Endodermal cell (in vitro differentiated cells): ENCODE measurements at regions not wholly inside any gene's neighbourhood (a gene's known extent, or its start where the extent isn't known, plus 50 kb on each side); places are given as distances from the start of the nearest gene placed in this dataset.

ENCODE experiments used
- DNase-seq: peaks from one replicate; pipeline ENCODE4 v3.0.0-alpha.2; 2017
- H3K27ac ChIP-seq: 2 replicates; pipeline ENCODE4 v1.5.1; 2013; ENCODE audit warnings: mild to moderate bottlenecking, low read depth, low read length, moderate library complexity
- H3K27me3 ChIP-seq: 2 replicates; pipeline ENCODE4 v1.6.1; 2013; ENCODE audit warnings: mild to moderate bottlenecking, low read length, moderate library complexity; ENCODE audit not compliant: insufficient read depth, control insufficient read depth, poor library complexity, severe bottlenecking
- H3K36me3 ChIP-seq: 2 replicates; pipeline ENCODE4 v1.7.0; 2013; ENCODE audit warnings: mild to moderate bottlenecking, low read length, moderate library complexity; ENCODE audit not compliant: control insufficient read depth, insufficient read depth
- H3K4me1 ChIP-seq: one replicate; pipeline ENCODE4 v1.7.0; 2013; ENCODE audit warnings: low read length; ENCODE audit not compliant: control insufficient read depth, insufficient read depth
- H3K4me3 ChIP-seq: 2 replicates; pipeline ENCODE4 v1.5.1; 2013; ENCODE audit warnings: mild to moderate bottlenecking, low read length, moderate library complexity
- H3K9ac ChIP-seq: 2 replicates; pipeline ENCODE4 v1.6.1; 2013; ENCODE audit warnings: mild to moderate bottlenecking, low read length, moderate library complexity; ENCODE audit not compliant: poor library complexity, severe bottlenecking; ENCODE audit errors: extremely low read depth
- H3K9me3 ChIP-seq: 2 replicates; pipeline ENCODE4 v1.6.1; 2013; ENCODE audit warnings: mild to moderate bottlenecking, low read length, moderate library complexity; ENCODE audit not compliant: control insufficient read depth
- H3K27ac Mint-ChIP-seq: 2 replicates; pipeline ENCODE4 v1.8.0; 2020; ENCODE audit warnings: mixed read lengths
- H3K27me3 Mint-ChIP-seq: 2 replicates; pipeline ENCODE4 v1.8.0; 2021; ENCODE audit warnings: mild to moderate bottlenecking, mixed read lengths; ENCODE audit not compliant: insufficient read depth
- H3K36me3 Mint-ChIP-seq: 2 replicates; pipeline ENCODE4 v1.8.0; 2020; ENCODE audit warnings: low read depth, mixed read lengths
- H3K4me1 Mint-ChIP-seq: 2 replicates; pipeline ENCODE4 v1.8.0; 2020; ENCODE audit warnings: mixed read lengths
- H3K4me3 Mint-ChIP-seq: 2 replicates; pipeline ENCODE4 v1.8.0; 2020; ENCODE audit warnings: mild to moderate bottlenecking, moderate library complexity, mixed read lengths
- H3K9me3 Mint-ChIP-seq: 2 replicates; pipeline ENCODE4 v1.8.0; 2020; ENCODE audit warnings: mild to moderate bottlenecking, mixed read lengths
- WGBS, 2 experiments: methylation state at CpG; one replicate each; pipeline versions ENCODE4 v1.1.5 to v1.1.7; 2013; ENCODE audit warnings: missing lambda C conversion rate in 2 of 2, mixed read lengths in 1 of 2; ENCODE audit not compliant: insufficient coverage in 1 of 2, insufficient read length in 1 of 2; 5-methylcytosine and 5-hydroxymethylcytosine counted together
- TF ChIP-seq, protein P1 (sequence below): fragments of 200-600 bp; sonication (generic); conservative IDR thresholded peaks from 2 replicates; pipeline ENCODE4 v1.5.0; 2021; ENCODE audit warnings: antibody characterized with exemption, mild to moderate bottlenecking

DNA sequence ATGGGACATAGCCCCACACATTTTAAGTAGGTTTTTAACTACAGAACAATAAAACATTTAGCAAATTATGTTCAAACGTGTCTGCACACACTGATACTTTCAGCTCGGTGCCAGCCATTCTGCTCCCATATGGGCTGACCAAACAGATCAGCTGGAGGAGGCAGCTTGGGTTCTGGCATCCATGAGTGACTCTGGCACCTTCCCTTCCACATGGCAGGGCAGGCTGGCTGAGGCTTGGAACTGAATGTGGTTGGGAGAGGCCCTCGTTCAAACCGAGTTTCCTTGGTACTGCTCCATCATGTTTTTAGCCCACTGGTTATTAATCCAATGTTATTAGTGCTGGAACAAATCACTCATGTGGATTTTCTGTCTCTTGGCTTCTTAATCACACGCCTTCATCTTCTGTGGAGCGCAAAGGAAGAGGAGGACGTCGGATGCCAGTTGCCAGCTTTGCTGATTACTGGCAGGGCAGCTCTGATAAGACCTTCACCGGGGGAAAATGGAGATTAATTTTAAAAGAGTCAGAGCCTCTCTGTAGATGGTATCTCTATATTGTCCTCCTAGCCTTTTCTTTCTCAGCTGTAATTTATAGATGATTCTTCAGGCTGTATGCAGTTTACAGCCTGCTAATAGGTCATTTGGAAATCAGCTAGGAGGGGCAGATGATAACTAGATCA lies 93.1 kb upstream of the TIAM2 start:
- WGBS, 2 experiments = 94 to 95% methylated on average over 5 to 9 of the region's 9 CpGs
- H3K9me3 Mint-ChIP-seq = no peaks in the 10 kb centered on the region
- DNase-seq = no peak

DNA sequence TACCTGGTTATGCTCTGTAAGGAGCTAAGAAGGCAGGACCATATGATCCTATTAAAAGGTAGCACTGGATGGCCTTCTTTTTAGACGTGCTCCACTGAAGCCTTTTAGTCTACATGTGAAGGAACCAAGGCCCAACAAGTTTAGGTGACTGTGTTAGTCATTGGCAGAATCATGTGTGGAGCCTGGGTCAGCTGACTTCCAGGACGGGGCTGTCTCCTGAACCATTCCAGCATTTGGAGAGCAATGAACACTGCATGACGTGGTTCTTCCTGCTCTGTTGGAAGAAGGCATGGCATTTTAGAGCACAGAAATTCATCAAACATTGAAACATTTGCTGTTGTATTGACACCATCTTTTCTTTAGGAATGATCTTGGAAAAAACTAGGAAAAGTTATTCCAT lies 87.8 kb upstream of the TIAM2 start:
- no peak for DNase-seq
- no peak overlapping the region for H3K9ac ChIP-seq
- peak overlapping the region; percentile 16 for H3K27ac ChIP-seq
- no peak overlapping the region for H3K4me3 ChIP-seq
- Mint-ChIP-seq H3K36me3 (peaks cover 12% of the 10 kb centered on the region), H3K4me3 (no peak overlapping the region), H3K9me3 (no peaks in the 10 kb centered on the region), H3K27ac (no peak overlapping the region), H3K27me3 (no peaks in the 10 kb centered on the region), H3K4me1 (peaks cover 7% of the 10 kb centered on the region)
- peaks cover 13% of the 10 kb centered on the region for H3K36me3 ChIP-seq
- TF ChIP-seq, protein P1, sequence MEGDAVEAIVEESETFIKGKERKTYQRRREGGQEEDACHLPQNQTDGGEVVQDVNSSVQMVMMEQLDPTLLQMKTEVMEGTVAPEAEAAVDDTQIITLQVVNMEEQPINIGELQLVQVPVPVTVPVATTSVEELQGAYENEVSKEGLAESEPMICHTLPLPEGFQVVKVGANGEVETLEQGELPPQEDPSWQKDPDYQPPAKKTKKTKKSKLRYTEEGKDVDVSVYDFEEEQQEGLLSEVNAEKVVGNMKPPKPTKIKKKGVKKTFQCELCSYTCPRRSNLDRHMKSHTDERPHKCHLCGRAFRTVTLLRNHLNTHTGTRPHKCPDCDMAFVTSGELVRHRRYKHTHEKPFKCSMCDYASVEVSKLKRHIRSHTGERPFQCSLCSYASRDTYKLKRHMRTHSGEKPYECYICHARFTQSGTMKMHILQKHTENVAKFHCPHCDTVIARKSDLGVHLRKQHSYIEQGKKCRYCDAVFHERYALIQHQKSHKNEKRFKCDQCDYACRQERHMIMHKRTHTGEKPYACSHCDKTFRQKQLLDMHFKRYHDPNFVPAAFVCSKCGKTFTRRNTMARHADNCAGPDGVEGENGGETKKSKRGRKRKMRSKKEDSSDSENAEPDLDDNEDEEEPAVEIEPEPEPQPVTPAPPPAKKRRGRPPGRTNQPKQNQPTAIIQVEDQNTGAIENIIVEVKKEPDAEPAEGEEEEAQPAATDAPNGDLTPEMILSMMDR = no peak
- no peaks in the 10 kb centered on the region for H3K9me3 ChIP-seq
- no peaks in the 10 kb centered on the region for H3K27me3 ChIP-seq
- 62 to 75% methylated on average over 2 to 3 of the region's 3 CpGs for WGBS, 2 experiments
- H3K4me1 ChIP-seq = no peaks in the 10 kb centered on the region

More for the DNA sequence above, 93.1 kb upstream of the TIAM2 start:
- Mint-ChIP-seq H3K27ac (no peak overlapping the region), H3K36me3 (peaks cover 6% of the 10 kb centered on the region), H3K4me1 (no peaks in the 10 kb centered on the region), H3K27me3 (no peaks in the 10 kb centered on the region), H3K4me3 (no peak overlapping the region)
- Histone ChIP-seq H3K36me3 (peaks cover 3% of the 10 kb centered on the region), H3K27me3 (no peaks in the 10 kb centered on the region), H3K27ac (no peak overlapping the region), H3K4me3 (no peak overlapping the region), H3K4me1 (no peaks in the 10 kb centered on the region), H3K9ac (no peak overlapping the region), H3K9me3 (no peaks in the 10 kb centered on the region)
- TF ChIP-seq, protein P1 = no peak

DNA sequence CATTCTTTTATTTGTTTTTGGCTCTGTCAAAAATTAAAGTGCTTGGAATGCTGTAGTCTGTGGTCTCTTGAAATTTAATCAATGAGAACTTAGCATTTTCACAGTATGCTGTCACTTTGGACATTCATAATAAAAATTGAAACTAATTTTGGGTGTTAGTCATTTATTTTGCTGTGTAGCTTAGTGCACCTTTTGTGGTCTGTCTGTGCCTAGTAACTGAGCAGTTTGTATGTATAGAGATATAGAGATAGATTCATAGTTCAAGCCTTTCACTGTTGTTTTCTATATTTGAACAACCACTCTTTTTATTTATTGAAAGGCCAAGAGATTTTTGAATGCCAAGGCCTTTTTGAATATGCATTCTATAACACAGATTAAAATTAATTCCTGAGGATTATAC lies 86.4 kb upstream of the TIAM2 start:
- Mint-ChIP-seq H3K27me3 (no peaks in the 10 kb centered on the region), H3K9me3 (no peaks in the 10 kb centered on the region), H3K4me1 (peaks cover 7% of the 10 kb centered on the region), H3K4me3 (no peak overlapping the region), H3K27ac (no peak overlapping the region), H3K36me3 (peaks cover 12% of the 10 kb centered on the region)
- Histone ChIP-seq H3K9ac (no peak overlapping the region), H3K4me1 (no peaks in the 10 kb centered on the region), H3K9me3 (no peaks in the 10 kb centered on the region), H3K36me3 (peaks cover 13% of the 10 kb centered on the region), H3K27ac (no peak overlapping the region), H3K27me3 (no peaks in the 10 kb centered on the region), H3K4me3 (no peak overlapping the region)
- no peak for DNase-seq
- TF ChIP-seq, protein P1 = no peak
